ENCODE measurements at regions not wholly inside any gene's neighbourhood (a gene's known extent, or its start where the extent isn't known, plus 50 kb on each side); places are given as distances from the start of the nearest gene placed in this dataset.

GRCh38 chr9:87062746-87063145, 115.4 kb upstream of the GAS1 start:
- TF ChIP-seq EZH2 (IDR thresholded peaks at IDR 0.05; ENCODE audit: insufficient read depth, poor library complexity, severe bottlenecking) (no peak), EZH2phosphoT487 (IDR thresholded peaks at IDR 0.05; ENCODE audit: insufficient read depth, low read depth) (no peak)
